Right cardiac atrium (tissue), 5 donors: ENCODE measurements at regions not wholly inside any gene's neighbourhood (a gene's known extent, or its start where the extent isn't known, plus 50 kb on each side); places are given as distances from the start of the nearest gene placed in this dataset.
A peak's percentile ranks its signal among the peaks of the same experiment; 100 is the strongest.
"Not testable (repeated sequence)": the region's sequence is repeated elsewhere in the genome, so short reads cannot be mapped to it uniquely, and the experiment has no call there.

Experiments used
- ATAC-seq, 2 donors: fragments of 200-7000 bp; cut with Tn5 transposase; one replicate each; pipeline versions ENCODE4 v1.8.0 to v1.9.1; 2020; ENCODE audit warnings: moderate library complexity in 2 of 2, mild to moderate bottlenecking in 1 of 2
- DNase-seq, 3 donors: peaks; one replicate each; pipeline ENCODE4 v3.0.0-alpha.2; 2020
- H3K27ac ChIP-seq: one replicate; pipeline ENCODE4 v1.5.1; 2013; ENCODE audit warnings: mild to moderate bottlenecking, low read length, control low read depth, moderate library complexity
- H3K27me3 ChIP-seq: one replicate; pipeline ENCODE4 v1.6.1; 2013; ENCODE audit not compliant: control insufficient read depth, insufficient read depth
- H3K4me1 ChIP-seq: one replicate; pipeline ENCODE4 v1.6.1; 2013; ENCODE audit warnings: low read length; ENCODE audit not compliant: control insufficient read depth, insufficient read depth
- H3K4me3 ChIP-seq: one replicate; pipeline ENCODE4 v1.5.1; 2013; ENCODE audit warnings: low read length, control low read depth
- H3K9me3 ChIP-seq: one replicate; pipeline ENCODE4 v1.6.1; 2013; ENCODE audit warnings: low read length; ENCODE audit not compliant: control insufficient read depth
- WGBS: extraction: QIAGEN DNeasy Blood & Tissue Kit; methylation state at CpG from one replicate; pipeline ENCODE4 v1.1.7; 2013; 5-methylcytosine and 5-hydroxymethylcytosine counted together
- intact Hi-C, 4 donors: fragments of 100-400 bp; cut with DNase I; formaldehyde crosslinking; loops; one replicate each; pipeline versions ENCODE4 v1.11.0 to v1.14.0; 2022 to 2023
- donor health status: healthy with polysubstance abuse.
- donor health status: DM: no; HTN: yes; CAD: no.
- donor health status: DM: no; HTN: no; CAD: no.
- donor health status: DM: no; HTN: yes; CAD: no; lungs with severe emphysema.
- donor health status: DM: yes; HTN: yes; CAD: no.

GRCh38 chr2:111624411-111625156 is 259.4 kb downstream of the ANAPC1 start:
- Histone ChIP-seq H3K4me3 (no peak overlapping the region), H3K27ac (no peak overlapping the region), H3K9me3 (no peaks in the 10 kb centered on the region), H3K27me3 (no peaks in the 10 kb centered on the region), H3K4me1 (no peaks in the 10 kb centered on the region)
- DNase-seq (no peak), ATAC-seq (peak; percentile 42 to 71)
- WGBS: 60% methylated on average over 3 of the region's 3 CpGs
- intact Hi-C loops: no loop called here

GRCh38 chr2:111625157-111625537 is 258.8 kb downstream of the ANAPC1 start:
- H3K27ac ChIP-seq, H3K27me3 ChIP-seq, H3K9me3 ChIP-seq, intact Hi-C loops, H3K4me3 ChIP-seq, ATAC-seq, DNase-seq, H3K4me1 ChIP-seq: not testable (repeated sequence)
- 82% methylated on average over 12 of the region's 12 CpGs for WGBS

GRCh38 chr2:111626037-111626864 is 257.7 kb downstream of the ANAPC1 start:
- H3K4me1 ChIP-seq: no peaks in the 10 kb centered on the region
- no peak overlapping the region for H3K27ac ChIP-seq
- H3K27me3 ChIP-seq: no peaks in the 10 kb centered on the region
- WGBS: 95% methylated on average over 2 of the region's 2 CpGs
- no peak for DNase-seq
- H3K9me3 ChIP-seq: no peaks in the 10 kb centered on the region
- ATAC-seq: no peak
- no peak overlapping the region for H3K4me3 ChIP-seq
- intact Hi-C loops: no loop called here

- no peak overlapping the region for H3K27ac ChIP-seq
- no peak for DNase-seq
- H3K4me1 ChIP-seq: no peaks in the 10 kb centered on the region
- H3K27me3 ChIP-seq: no peaks in the 10 kb centered on the region
- no peak overlapping the region for H3K4me3 ChIP-seq
- intact Hi-C loops: no loop called here
- H3K9me3 ChIP-seq: no peaks in the 10 kb centered on the region
- ATAC-seq: no peak
These were observed 257.2 kb downstream of the ANAPC1 start for GRCh38 chr2:111626865-111627163.

GRCh38 chr2:111627256-111627655 is 256.7 kb downstream of the ANAPC1 start:
- H3K27ac ChIP-seq: no peak overlapping the region
- intact Hi-C loops: no loop called here
- no peaks in the 10 kb centered on the region for H3K27me3 ChIP-seq
- no peak overlapping the region for H3K4me3 ChIP-seq
- no peaks in the 10 kb centered on the region for H3K4me1 ChIP-seq
- DNase-seq (no peak), ATAC-seq (no peak)
- no peaks in the 10 kb centered on the region for H3K9me3 ChIP-seq
- 94% methylated on average over 5 of the region's 5 CpGs for WGBS

GRCh38 chr2:111628221-111628620 is 255.8 kb downstream of the ANAPC1 start:
- DNase-seq (no peak), ATAC-seq (no peak)
- intact Hi-C loops: no loop called here
- no peaks in the 10 kb centered on the region for H3K27me3 ChIP-seq
- no peak overlapping the region for H3K4me3 ChIP-seq
- H3K27ac ChIP-seq: no peak overlapping the region
- H3K9me3 ChIP-seq: no peaks in the 10 kb centered on the region
- 94% methylated on average over 1 of the region's 1 CpG for WGBS
- H3K4me1 ChIP-seq: no peaks in the 10 kb centered on the region

GRCh38 chr2:111629983-111630382 is 254.0 kb downstream of the ANAPC1 start:
- Histone ChIP-seq H3K4me1 (peaks cover under 1% of the 10 kb centered on the region), H3K27me3 (no peaks in the 10 kb centered on the region), H3K4me3 (no peak overlapping the region), H3K27ac (no peak overlapping the region), H3K9me3 (no peaks in the 10 kb centered on the region)
- ATAC-seq (no peak), DNase-seq (no peak)
- WGBS: over 99% methylated on average over 2 of the region's 2 CpGs
- intact Hi-C loops: no loop called here

GRCh38 chr2:111632661-111633060 is 251.3 kb downstream of the ANAPC1 start:
- H3K27me3 ChIP-seq: no peaks in the 10 kb centered on the region
- no peaks in the 10 kb centered on the region for H3K9me3 ChIP-seq
- peaks cover 1% of the 10 kb centered on the region for H3K4me1 ChIP-seq
- ATAC-seq: no peak
- intact Hi-C loops: no loop called here
- WGBS: 80% methylated on average over 4 of the region's 4 CpGs
- H3K27ac ChIP-seq: no peak overlapping the region
- DNase-seq: no peak
- no peak overlapping the region for H3K4me3 ChIP-seq

- no peak for ATAC-seq
- no peaks in the 10 kb centered on the region for H3K9me3 ChIP-seq
- no peak overlapping the region for H3K4me3 ChIP-seq
- no peak overlapping the region for H3K27ac ChIP-seq
- DNase-seq: no peak
- peaks cover 1% of the 10 kb centered on the region for H3K4me1 ChIP-seq
- no peaks in the 10 kb centered on the region for H3K27me3 ChIP-seq
- intact Hi-C loops: no loop called here
- 88% methylated on average over 2 of the region's 2 CpGs for WGBS
These were observed 250.8 kb downstream of the ANAPC1 start for GRCh38 chr2:111633189-111633588.

- Histone ChIP-seq H3K9me3 (no peaks in the 10 kb centered on the region), H3K27me3 (no peaks in the 10 kb centered on the region), H3K4me1 (peaks cover 1% of the 10 kb centered on the region), H3K4me3 (no peak overlapping the region), H3K27ac (no peak overlapping the region)
- DNase-seq (no peak), ATAC-seq (peak; percentile 33 to 44)
- intact Hi-C loops: no loop called here
- WGBS: 61% methylated on average over 6 of the region's 6 CpGs
These were observed 250.3 kb downstream of the ANAPC1 start for GRCh38 chr2:111633643-111634042.

GRCh38 chr2:111634050-111634794 is 249.8 kb downstream of the ANAPC1 start:
- Histone ChIP-seq H3K4me1 (peaks cover 1% of the 10 kb centered on the region), H3K27me3 (no peaks in the 10 kb centered on the region), H3K27ac (no peak overlapping the region), H3K4me3 (no peak overlapping the region), H3K9me3 (no peaks in the 10 kb centered on the region)
- intact Hi-C loops: no loop called here
- ATAC-seq: no peak
- WGBS: 75% methylated on average over 2 of the region's 2 CpGs
- no peak for DNase-seq
